ENCODE measurements at regions not wholly inside any gene's neighbourhood (a gene's known extent, or its start where the extent isn't known, plus 50 kb on each side); places are given as distances from the start of the nearest gene placed in this dataset.

GRCh38 chr5:99102073-99102697 is 173.4 kb upstream of the CHD1 start:
- TF ChIP-seq ESRRG (CRISPR knock-in tag; IDR thresholded peaks at IDR 0.05) (no peak), GLIS3 (CRISPR knock-in tag; IDR thresholded peaks at IDR 0.05) (no peak), ZC3H10 (CRISPR knock-in tag; IDR thresholded peaks at IDR 0.05) (no peak)
- ATAC-seq = no peak

GRCh38 chr5:99099691-99100090 is 170.9 kb upstream of the CHD1 start:
- TF ChIP-seq ZNF70 (CRISPR knock-in tag; IDR thresholded peaks at IDR 0.05) = no peak
- TF ChIP-seq ISL1 (CRISPR knock-in tag; IDR thresholded peaks at IDR 0.05) = no peak
- no peak for ATAC-seq

DNA sequence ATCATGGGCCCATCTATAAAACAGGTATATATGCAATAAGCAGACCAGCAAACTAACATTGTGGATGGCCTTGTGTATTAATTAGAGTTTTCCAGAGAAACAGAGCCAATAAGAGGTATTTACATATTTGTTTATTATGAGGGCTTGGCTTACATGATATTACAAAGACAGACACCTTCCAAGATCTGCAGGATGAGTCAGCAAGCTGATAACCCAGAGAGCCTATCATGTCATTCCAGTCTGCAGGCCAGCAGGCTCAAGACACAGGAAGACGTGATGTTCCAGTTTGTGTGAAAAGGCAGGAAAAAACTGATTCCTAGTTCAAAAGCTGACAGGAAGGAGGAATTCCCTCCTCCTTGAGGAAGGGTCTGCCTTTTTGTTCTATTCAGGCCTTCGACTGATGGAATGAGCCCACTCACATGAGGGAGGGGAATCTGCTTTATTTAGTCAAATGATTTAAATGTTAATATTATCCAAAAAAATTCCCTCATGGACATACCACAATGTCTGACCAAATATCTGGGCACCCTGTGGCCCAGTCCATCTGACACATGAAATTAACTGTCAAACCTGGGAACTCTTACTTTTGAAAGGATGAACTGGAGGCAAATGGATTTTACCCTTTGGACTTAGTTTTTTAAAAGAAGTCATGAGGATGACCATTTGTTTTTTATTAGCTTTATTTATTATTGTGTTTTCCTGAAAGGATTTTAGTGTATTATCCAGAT is 161.2 kb upstream of the CHD1 start:
- no peak for ATAC-seq
- TF ChIP-seq ISL1 (CRISPR knock-in tag; IDR thresholded peaks at IDR 0.05) (no peak), ZNF8 (CRISPR knock-in tag; IDR thresholded peaks at IDR 0.05) (peak; percentile 90)

- no peak for ATAC-seq
- TF ChIP-seq TCF4 (CRISPR knock-in tag; IDR thresholded peaks at IDR 0.05; ENCODE audit: borderline replicate concordance) (no peak), ZFP30 (CRISPR knock-in tag; IDR thresholded peaks at IDR 0.05) (no peak), PATZ1 (CRISPR knock-in tag; IDR thresholded peaks at IDR 0.05; ENCODE audit: borderline replicate concordance) (no peak), PPARA (CRISPR knock-in tag; IDR thresholded peaks at IDR 0.05; ENCODE audit: borderline replicate concordance) (no peak), ISL1 (CRISPR knock-in tag; IDR thresholded peaks at IDR 0.05) (no peak), ZNF8 (CRISPR knock-in tag; IDR thresholded peaks at IDR 0.05) (no peak), SNAI2 (CRISPR knock-in tag; IDR thresholded peaks at IDR 0.05) (no peak), ZC3H10 (CRISPR knock-in tag; IDR thresholded peaks at IDR 0.05) (no peak), ZNF565 (CRISPR knock-in tag; conservative IDR thresholded peaks at IDR 0.05; ENCODE audit: low read depth) (no peak), CSDC2 (CRISPR knock-in tag; IDR thresholded peaks at IDR 0.05) (no peak), ZNF70 (CRISPR knock-in tag; IDR thresholded peaks at IDR 0.05) (no peak), ESRRG (CRISPR knock-in tag; IDR thresholded peaks at IDR 0.05) (no peak), TOX (CRISPR knock-in tag; IDR thresholded peaks at IDR 0.05; ENCODE audit: borderline replicate concordance) (no peak), ARNTL (CRISPR knock-in tag; IDR thresholded peaks at IDR 0.05; ENCODE audit: borderline replicate concordance, low read depth) (no peak), GLIS3 (CRISPR knock-in tag; IDR thresholded peaks at IDR 0.05) (no peak), ZFP3 (CRISPR knock-in tag; IDR thresholded peaks at IDR 0.05) (no peak), BACH2 (CRISPR knock-in tag; IDR thresholded peaks at IDR 0.05; ENCODE audit: borderline replicate concordance) (no peak)
- TF ChIP-seq, protein P1, sequence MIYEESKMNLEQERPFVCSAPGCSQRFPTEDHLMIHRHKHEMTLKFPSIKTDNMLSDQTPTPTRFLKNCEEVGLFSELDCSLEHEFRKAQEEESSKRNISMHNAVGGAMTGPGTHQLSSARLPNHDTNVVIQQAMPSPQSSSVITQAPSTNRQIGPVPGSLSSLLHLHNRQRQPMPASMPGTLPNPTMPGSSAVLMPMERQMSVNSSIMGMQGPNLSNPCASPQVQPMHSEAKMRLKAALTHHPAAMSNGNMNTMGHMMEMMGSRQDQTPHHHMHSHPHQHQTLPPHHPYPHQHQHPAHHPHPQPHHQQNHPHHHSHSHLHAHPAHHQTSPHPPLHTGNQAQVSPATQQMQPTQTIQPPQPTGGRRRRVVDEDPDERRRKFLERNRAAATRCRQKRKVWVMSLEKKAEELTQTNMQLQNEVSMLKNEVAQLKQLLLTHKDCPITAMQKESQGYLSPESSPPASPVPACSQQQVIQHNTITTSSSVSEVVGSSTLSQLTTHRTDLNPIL (CRISPR knock-in tag; IDR thresholded peaks at IDR 0.05; ENCODE audit: low read depth) = no peak
- TF ChIP-seq, protein P2, sequence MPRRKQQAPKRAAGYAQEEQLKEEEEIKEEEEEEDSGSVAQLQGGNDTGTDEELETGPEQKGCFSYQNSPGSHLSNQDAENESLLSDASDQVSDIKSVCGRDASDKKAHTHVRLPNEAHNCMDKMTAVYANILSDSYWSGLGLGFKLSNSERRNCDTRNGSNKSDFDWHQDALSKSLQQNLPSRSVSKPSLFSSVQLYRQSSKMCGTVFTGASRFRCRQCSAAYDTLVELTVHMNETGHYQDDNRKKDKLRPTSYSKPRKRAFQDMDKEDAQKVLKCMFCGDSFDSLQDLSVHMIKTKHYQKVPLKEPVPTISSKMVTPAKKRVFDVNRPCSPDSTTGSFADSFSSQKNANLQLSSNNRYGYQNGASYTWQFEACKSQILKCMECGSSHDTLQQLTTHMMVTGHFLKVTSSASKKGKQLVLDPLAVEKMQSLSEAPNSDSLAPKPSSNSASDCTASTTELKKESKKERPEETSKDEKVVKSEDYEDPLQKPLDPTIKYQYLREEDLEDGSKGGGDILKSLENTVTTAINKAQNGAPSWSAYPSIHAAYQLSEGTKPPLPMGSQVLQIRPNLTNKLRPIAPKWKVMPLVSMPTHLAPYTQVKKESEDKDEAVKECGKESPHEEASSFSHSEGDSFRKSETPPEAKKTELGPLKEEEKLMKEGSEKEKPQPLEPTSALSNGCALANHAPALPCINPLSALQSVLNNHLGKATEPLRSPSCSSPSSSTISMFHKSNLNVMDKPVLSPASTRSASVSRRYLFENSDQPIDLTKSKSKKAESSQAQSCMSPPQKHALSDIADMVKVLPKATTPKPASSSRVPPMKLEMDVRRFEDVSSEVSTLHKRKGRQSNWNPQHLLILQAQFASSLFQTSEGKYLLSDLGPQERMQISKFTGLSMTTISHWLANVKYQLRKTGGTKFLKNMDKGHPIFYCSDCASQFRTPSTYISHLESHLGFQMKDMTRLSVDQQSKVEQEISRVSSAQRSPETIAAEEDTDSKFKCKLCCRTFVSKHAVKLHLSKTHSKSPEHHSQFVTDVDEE (CRISPR knock-in tag; IDR thresholded peaks at IDR 0.05) = no peak
- TF ChIP-seq, protein P3, sequence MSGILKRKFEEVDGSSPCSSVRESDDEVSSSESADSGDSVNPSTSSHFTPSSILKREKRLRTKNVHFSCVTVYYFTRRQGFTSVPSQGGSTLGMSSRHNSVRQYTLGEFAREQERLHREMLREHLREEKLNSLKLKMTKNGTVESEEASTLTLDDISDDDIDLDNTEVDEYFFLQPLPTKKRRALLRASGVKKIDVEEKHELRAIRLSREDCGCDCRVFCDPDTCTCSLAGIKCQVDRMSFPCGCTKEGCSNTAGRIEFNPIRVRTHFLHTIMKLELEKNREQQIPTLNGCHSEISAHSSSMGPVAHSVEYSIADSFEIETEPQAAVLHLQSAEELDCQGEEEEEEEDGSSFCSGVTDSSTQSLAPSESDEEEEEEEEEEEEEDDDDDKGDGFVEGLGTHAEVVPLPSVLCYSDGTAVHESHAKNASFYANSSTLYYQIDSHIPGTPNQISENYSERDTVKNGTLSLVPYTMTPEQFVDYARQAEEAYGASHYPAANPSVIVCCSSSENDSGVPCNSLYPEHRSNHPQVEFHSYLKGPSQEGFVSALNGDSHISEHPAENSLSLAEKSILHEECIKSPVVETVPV (CRISPR knock-in tag; IDR thresholded peaks at IDR 0.05) = no peak
Measured at GRCh38 chr5:99088309-99088708, 159.5 kb upstream of the CHD1 start.

All from SK-N-SH treated with all-trans-retinoic acid at 6 μM for 48 hours (cell line).